T47D (cell line): ENCODE measurements at regions not wholly inside any gene's neighbourhood (a gene's known extent, or its start where the extent isn't known, plus 50 kb on each side); places are given as distances from the start of the nearest gene placed in this dataset.

Experiments
- DNase-seq, 2 experiments: peaks; one replicate each; pipeline versions ENCODE4 v3.0.0 to v3.0.0-alpha.2; 2011 to 2012; ENCODE audit warnings: low read depth in 1 of 2, low spot score in 1 of 2
- JUND ChIP-seq: IDR thresholded peaks from 2 replicates; pipeline ENCODE4 v1.6.1; 2012; ENCODE audit warnings: low read depth
- in situ Hi-C: cut with HindIII; loops from 2 replicates; pipeline ENCODE4 v1.10.0; 2016; ENCODE audit warnings: low sequenced_read_pairs, low pct_unique_long_range_greater_than_20kb

GRCh38 chr4:34878961-34879360 lies 1365.4 kb downstream of the ARAP2 start:
- in situ Hi-C loops, result no loop called here
- peak in 1 of 2 experiments; percentile 6 for DNase-seq
- TF ChIP-seq JUND, result no peak

GRCh38 chr4:34880246-34880645 lies 1364.1 kb downstream of the ARAP2 start:
- no peak for TF ChIP-seq JUND
- in situ Hi-C loops, result no loop called here
- no peak for DNase-seq

GRCh38 chr4:34891892-34892291 lies 1352.4 kb downstream of the ARAP2 start:
- no peak for TF ChIP-seq JUND
- in situ Hi-C loops, result no loop called here
- no peak for DNase-seq

GRCh38 chr4:34893382-34893781 lies 1350.9 kb downstream of the ARAP2 start:
- no peak for DNase-seq
- TF ChIP-seq JUND, result no peak
- in situ Hi-C loops, result no loop called here

GRCh38 chr4:34920032-34920431 lies 1324.3 kb downstream of the ARAP2 start:
- in situ Hi-C loops, result no loop called here
- no peak for DNase-seq
- TF ChIP-seq JUND, result no peak

- in situ Hi-C loops, result no loop called here
- no peak for TF ChIP-seq JUND
- DNase-seq, result no peak
Measured at GRCh38 chr4:34921391-34921790, 1322.9 kb downstream of the ARAP2 start.

GRCh38 chr4:34922325-34922724 lies 1322.0 kb downstream of the ARAP2 start:
- in situ Hi-C loops, result no loop called here
- TF ChIP-seq JUND, result peak; percentile 73; the same call in 1 of the 2 replicates
- DNase-seq, result peak in 1 of 2 experiments; percentile 38

DNA sequence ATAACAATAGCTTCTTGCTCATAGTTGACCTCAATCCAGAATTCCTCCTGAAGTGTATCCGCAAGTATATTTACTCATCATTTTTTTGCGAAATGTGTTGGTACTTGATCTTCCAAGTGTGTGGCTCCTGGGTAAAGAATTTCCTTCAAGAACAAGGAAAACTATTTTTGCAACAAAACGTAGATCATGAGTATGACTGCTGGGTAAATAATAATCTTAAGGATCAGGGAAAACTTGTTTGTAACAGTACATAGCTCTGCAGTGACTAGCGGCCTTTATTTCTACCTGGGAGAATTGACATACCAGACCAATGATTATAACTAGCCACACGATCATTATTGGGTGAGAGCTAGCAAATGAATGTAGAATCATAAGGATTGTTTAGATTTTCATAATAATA lies 1311.7 kb downstream of the ARAP2 start:
- no peak for TF ChIP-seq JUND
- in situ Hi-C loops, result no loop called here
- DNase-seq, result no peak

- TF ChIP-seq JUND, result no peak
- no peak for DNase-seq
- in situ Hi-C loops, result no loop called here
Measured at GRCh38 chr4:34935739-34936138, 1308.6 kb downstream of the ARAP2 start.

- TF ChIP-seq JUND, result no peak
- DNase-seq, result no peak
Measured at GRCh38 chr4:34939073-34939472, 1305.2 kb downstream of the ARAP2 start.

GRCh38 chr4:34943741-34944386 lies 1300.5 kb downstream of the ARAP2 start:
- DNase-seq, result no peak
- in situ Hi-C loops, result no loop called here
- no peak for TF ChIP-seq JUND

More at GRCh38 chr4:34939073-34939472, 1305.2 kb downstream of the ARAP2 start:
- in situ Hi-C loops, result no loop called here

GRCh38 chr4:34950926-34951325 lies 1293.4 kb downstream of the ARAP2 start:
- TF ChIP-seq JUND, result no peak
- peak in 1 of 2 experiments; percentile 18 for DNase-seq
- in situ Hi-C loops, result no loop called here

DNA sequence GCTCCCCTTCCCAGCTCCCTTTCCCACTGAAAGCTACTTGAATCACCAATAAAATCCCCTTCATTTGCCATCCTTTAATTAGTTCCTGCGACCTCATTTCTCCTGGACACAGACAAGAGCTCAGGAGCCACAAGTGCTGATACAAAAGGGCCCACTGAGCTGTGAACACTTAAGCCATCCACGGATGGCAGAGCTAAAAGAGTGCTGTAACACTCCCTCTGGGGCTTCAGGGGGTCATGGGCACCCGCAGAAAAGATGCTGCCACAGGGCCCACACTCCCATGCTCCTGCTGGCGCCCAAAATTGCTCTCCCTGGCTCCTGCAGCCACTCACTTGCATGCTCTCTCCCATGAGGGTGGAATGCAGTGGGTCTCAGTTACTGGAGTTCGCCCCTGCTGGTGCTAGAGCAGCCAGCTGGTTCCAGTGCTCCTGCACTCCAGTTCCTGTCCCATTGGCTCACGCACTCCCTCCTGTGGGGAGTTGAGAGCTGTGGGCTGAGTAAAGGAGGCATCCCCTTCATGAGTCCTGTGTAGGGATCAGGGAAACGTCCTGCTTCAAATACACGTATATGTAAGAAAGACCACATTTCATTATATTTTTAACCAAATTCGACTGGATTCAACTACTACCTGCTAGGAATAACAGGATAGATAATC lies 1291.0 kb downstream of the ARAP2 start:
- in situ Hi-C loops, result no loop called here
- DNase-seq, result peak in 1 of 2 experiments; percentile 66
- no peak for TF ChIP-seq JUND
